Calu3 (cell line): ENCODE measurements at regions not wholly inside any gene's neighbourhood (a gene's known extent, or its start where the extent isn't known, plus 50 kb on each side); places are given as distances from the start of the nearest gene placed in this dataset.

Experiments
- BruUV-seq: library from RNA; stranded (reverse); fragments of 400-500 nt; replicated peaks from 2 replicates; lab custom pipeline; 2021; lab: Mats Ljungman, UMichigan
- CTCF ChIA-PET: fragments of 300-600 bp; sonication (Branson Sonifier 250); formaldehyde crosslinking; loops from one replicate; lab custom pipeline; 2022; ENCODE audit warnings: antibody characterized with exemption; lab: Charles Lee
- DNase-seq: peaks from one replicate; pipeline ENCODE4 v3.0.0; 2022
- H3K27ac Mint-ChIP-seq: one replicate; pipeline ENCODE4 v1.8.0; 2022; ENCODE audit warnings: mixed read lengths; ENCODE audit not compliant: unreplicated experiment
- H3K27me3 Mint-ChIP-seq: one replicate; pipeline ENCODE4 v1.8.0; 2022; ENCODE audit warnings: mixed read lengths; ENCODE audit not compliant: unreplicated experiment
- H3K36me3 Mint-ChIP-seq: one replicate; pipeline ENCODE4 v1.8.0; 2022; ENCODE audit warnings: mild to moderate bottlenecking, moderate library complexity, mixed read lengths; ENCODE audit not compliant: insufficient read depth, unreplicated experiment
- H3K4me1 Mint-ChIP-seq: one replicate; pipeline ENCODE4 v1.8.0; 2022; ENCODE audit warnings: mild to moderate bottlenecking, low read depth, mixed read lengths; ENCODE audit not compliant: unreplicated experiment
- H3K4me3 Mint-ChIP-seq: one replicate; pipeline ENCODE4 v1.8.0; 2022; ENCODE audit warnings: mild to moderate bottlenecking, low read depth, moderate library complexity, mixed read lengths; ENCODE audit not compliant: unreplicated experiment
- H3K9me3 Mint-ChIP-seq: one replicate; pipeline ENCODE4 v1.8.0; 2022; ENCODE audit warnings: low read depth, mixed read lengths; ENCODE audit not compliant: unreplicated experiment
- intact Hi-C: fragments of 100-400 bp; cut with micrococcal nuclease; formaldehyde crosslinking; loops from one replicate; pipeline ENCODE4 v1.10.0; 2022; ENCODE audit not compliant: unreplicated experiment
- TF ChIP-seq, protein P1 (sequence below): fragments of 200-600 bp; IDR thresholded peaks from one replicate; pipeline ENCODE4 v1.8.0; 2022; ENCODE audit warnings: antibody characterized with exemption; ENCODE audit not compliant: unreplicated experiment

DNA sequence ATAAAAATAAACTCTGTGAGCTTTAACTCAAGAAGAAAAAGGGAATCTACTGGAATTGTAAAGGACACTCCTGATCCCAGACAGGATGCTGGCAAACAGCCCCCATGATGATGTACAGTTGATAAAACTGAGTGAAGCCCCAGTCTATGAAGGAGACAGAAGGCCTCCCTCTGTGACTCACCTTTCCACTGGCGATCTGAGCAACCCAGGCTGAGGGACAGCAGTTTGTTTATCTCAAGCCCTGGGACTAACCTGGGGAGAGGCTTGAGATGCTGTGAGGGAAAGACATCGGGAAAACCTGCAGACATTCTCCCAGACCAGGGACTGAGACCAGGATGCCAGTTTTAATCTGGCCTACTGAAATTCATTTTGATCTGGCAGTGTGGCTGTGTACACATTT is 104.5 kb upstream of the CDH2 start:
- no TSS peak for BruUV-seq
- Mint-ChIP-seq H3K27me3 (no peaks in the 10 kb centered on the region), H3K9me3 (no peaks in the 10 kb centered on the region), H3K36me3 (no peaks in the 10 kb centered on the region), H3K27ac (no peak overlapping the region), H3K4me3 (no peak overlapping the region), H3K4me1 (no peaks in the 10 kb centered on the region)
- no peak for DNase-seq
- CTCF ChIA-PET, result no interaction called here
- TF ChIP-seq, protein P1, sequence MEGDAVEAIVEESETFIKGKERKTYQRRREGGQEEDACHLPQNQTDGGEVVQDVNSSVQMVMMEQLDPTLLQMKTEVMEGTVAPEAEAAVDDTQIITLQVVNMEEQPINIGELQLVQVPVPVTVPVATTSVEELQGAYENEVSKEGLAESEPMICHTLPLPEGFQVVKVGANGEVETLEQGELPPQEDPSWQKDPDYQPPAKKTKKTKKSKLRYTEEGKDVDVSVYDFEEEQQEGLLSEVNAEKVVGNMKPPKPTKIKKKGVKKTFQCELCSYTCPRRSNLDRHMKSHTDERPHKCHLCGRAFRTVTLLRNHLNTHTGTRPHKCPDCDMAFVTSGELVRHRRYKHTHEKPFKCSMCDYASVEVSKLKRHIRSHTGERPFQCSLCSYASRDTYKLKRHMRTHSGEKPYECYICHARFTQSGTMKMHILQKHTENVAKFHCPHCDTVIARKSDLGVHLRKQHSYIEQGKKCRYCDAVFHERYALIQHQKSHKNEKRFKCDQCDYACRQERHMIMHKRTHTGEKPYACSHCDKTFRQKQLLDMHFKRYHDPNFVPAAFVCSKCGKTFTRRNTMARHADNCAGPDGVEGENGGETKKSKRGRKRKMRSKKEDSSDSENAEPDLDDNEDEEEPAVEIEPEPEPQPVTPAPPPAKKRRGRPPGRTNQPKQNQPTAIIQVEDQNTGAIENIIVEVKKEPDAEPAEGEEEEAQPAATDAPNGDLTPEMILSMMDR, result no peak
- intact Hi-C loops, result no loop called here

DNA sequence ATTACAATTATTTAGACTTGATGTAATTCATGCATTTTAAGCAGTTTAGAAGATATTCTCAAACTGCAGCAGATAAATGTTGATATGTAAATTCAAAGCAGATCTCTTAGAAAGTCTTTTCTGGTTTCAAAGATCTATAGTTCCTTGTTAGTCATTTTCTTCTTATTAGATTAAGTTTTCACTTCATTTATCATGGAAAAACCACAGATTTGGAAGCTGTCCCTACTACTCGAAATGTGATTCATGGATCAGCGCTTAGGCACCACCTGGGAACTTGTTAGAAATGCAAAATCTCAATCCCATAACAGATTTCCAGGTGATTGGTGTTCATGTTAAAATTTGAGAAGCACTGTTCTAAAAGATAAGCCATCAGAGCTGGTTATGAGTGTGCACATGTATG is 92.8 kb upstream of the CDH2 start:
- Mint-ChIP-seq H3K27me3 (no peaks in the 10 kb centered on the region), H3K27ac (no peak overlapping the region), H3K9me3 (no peaks in the 10 kb centered on the region), H3K36me3 (no peaks in the 10 kb centered on the region), H3K4me1 (no peaks in the 10 kb centered on the region), H3K4me3 (no peak overlapping the region)
- CTCF ChIA-PET, result no interaction called here
- intact Hi-C loops, result no loop called here
- DNase-seq, result no peak
- TF ChIP-seq, protein P1, result no peak
- BruUV-seq, result no TSS peak

DNA sequence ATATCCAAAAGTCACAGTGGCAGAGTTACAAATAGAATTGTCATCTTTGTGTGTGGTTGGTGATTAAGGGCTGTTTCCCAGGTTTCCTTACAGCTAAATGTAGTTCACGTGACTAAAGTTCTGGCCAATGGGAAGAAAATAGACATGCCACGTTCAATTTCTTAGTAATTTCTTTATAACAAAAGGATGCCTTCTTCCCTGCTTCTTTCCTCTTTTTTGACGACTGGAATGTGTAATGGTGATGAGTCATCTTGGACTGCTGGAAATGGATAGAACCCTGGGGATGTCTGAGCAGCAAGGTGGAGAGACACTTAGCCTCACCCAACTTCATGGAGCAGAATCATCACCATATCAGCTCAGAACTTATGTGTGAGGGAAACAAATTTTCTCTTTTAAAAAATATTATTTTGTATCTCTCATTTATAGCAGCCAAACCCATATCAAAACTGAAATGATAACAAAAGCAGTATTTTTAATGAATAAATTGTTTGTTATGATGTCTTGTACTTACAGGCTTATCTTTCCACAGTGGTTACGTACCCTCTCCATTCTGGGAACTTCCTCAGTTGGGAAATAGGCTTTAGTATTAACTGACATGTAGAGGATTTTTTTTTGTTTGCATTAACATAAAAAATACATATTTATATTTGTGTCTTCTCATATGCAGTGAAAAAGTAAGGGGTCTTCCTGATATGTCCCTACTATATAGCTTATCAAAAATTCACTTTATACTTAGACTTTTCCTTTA is 91.1 kb upstream of the CDH2 start:
- Mint-ChIP-seq H3K36me3 (no peaks in the 10 kb centered on the region), H3K4me1 (no peaks in the 10 kb centered on the region), H3K27me3 (no peaks in the 10 kb centered on the region), H3K9me3 (no peaks in the 10 kb centered on the region), H3K27ac (no peak overlapping the region), H3K4me3 (no peak overlapping the region)
- no peak for DNase-seq
- TF ChIP-seq, protein P1, result no peak
- BruUV-seq, result no TSS peak
- intact Hi-C loops, result no loop called here
- CTCF ChIA-PET, result interaction anchor here (0.7 kb wide), 1 partner anchor 519 kb away, joined by 3 read pairs; no protein-coding TSS in a partner anchor

DNA sequence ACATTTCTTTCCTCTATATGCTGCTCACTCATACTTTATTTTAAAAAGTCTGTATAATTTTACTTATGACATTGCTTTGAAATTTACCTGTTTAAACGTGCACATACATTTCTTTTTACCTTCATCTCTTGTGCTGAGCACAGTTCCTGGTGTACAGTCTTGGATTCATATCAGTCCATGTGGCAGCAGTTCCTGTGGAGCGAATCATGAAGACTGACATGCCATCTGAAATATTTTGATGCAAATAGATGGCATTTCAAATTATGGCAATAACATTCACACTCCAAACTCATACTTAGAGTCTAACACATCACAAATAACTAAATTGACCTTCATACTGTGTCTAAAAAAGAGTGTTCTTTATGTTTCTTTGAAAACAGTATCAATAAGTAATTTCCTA is 90.3 kb upstream of the CDH2 start:
- CTCF ChIA-PET, result no interaction called here
- H3K27me3 Mint-ChIP-seq, result no peaks in the 10 kb centered on the region
- H3K4me3 Mint-ChIP-seq, result no peak overlapping the region
- DNase-seq, result no peak
- H3K4me1 Mint-ChIP-seq, result no peaks in the 10 kb centered on the region
- no peaks in the 10 kb centered on the region for H3K9me3 Mint-ChIP-seq
- no peak overlapping the region for H3K27ac Mint-ChIP-seq
- H3K36me3 Mint-ChIP-seq, result no peaks in the 10 kb centered on the region
- TF ChIP-seq, protein P1, result no peak
- BruUV-seq, result no TSS peak
- intact Hi-C loops, result no loop called here
